HG03139 (cell line): ENCODE measurements at regions not wholly inside any gene's neighbourhood (a gene's known extent, or its start where the extent isn't known, plus 50 kb on each side); places are given as distances from the start of the nearest gene placed in this dataset.
"Not testable (repeated sequence)": the region's sequence is repeated elsewhere in the genome, so short reads cannot be mapped to it uniquely, and the experiment has no call there.

ENCODE experiments used
- ATAC-seq: cut with Tn5 transposase; IDR thresholded peaks from one replicate; pipeline ENCODE4 v1.9.1; 2021; ENCODE audit not compliant: unreplicated experiment

DNA sequence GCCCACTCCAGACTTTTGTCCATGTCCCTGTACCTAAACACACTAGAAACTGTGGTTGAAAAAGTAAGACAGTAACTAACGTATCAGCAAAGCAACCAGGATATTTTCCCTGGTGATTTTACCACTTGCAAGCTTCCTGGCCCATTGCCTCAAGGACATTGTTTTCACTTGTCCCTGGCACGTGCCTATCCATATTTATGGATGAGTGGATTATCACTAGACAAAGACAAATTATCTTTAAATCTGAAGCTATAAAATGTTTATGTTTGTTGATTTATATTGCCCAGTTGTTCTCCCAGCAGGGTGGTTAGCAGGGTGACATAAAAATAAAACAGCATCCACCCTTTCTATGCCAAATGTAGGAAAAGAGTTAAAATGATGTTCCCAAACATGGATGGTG is 93.2 kb upstream of the STEAP1 start:
- ATAC-seq, result no peak

DNA sequence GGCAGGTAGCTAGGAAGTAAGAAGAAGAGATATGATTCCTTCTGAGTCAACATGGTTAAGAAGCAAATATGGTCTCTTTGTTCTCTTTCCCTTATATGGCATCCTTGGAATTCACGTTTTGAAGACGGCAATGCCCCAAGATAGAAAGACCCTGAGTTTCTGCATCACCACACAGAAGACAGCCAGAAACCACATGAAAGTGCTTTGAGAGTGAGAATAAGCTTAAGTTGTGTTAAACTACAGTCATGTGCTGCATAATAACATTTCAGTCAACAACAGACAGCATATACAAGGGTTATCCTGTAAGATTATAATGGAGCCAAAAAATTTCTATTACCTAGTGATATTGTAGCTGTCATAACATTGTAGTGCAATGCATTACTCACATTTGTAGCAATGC is 89.9 kb upstream of the STEAP1 start:
- no peak for ATAC-seq

DNA sequence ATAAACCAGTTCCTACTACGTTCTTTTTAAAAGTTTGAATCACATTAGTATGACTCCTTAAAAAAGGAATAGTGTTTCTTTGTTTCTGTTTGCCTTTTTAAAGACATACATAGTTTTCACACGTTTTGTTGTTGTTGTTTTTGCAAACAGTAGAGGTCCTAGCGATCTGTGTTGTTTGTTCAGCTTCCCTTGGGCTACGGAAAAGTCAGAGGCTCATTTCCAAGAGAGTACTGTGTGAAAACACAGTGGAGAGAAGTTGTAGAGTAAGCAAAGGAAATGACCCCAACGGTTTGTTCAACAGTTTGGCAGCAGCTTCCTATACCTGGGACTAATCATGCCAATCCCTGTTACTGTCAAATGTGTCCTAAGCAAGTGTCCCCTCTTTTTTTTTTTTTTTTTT is 87.1 kb upstream of the STEAP1 start:
- ATAC-seq, result no peak

- not testable (repeated sequence) for ATAC-seq
These were observed 84.0 kb upstream of the STEAP1 start for GRCh38 chr7:90070238-90070637.

DNA sequence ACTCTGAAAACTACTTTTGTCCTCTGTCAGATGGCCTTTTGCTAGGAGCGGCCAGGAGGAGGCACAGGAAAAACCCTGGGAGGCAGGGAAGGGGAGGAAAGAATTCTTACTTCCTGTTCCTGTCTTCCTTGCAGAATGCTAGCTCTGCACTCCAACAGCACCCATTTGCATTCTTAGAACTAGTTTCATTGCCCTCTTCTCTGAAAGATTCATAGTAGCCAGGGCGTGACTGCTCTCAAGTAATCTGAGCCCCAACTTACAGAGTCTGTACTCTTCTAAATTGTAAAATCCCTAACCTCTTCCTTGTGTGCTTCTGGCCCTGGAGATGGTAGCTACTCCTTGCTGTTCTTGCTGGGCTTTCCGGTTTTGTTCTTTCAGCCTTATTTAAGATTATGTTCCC is 75.3 kb upstream of the STEAP1 start:
- ATAC-seq, result no peak

- no peak for ATAC-seq
These were observed 72.6 kb upstream of the STEAP1 start for GRCh38 chr7:90081621-90082020.

DNA sequence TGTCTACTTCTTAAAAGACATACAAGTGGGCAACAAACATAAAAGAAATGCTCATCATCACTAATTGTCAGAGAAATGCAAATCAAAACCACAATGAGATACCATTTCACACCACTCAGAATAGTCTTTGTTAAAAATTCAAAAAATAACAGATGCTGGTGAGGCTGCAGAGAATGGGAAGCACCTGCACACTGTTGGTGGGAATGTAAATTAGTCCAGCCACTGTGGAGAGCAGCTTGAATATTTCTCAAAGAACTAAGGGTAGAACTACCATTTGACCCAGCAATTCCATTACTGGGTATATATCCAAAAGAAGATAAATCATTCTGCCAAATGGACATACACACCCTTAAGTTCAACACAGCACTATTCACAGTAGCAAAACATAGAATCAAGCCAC is 61.8 kb upstream of the STEAP1 start:
- no peak for ATAC-seq

- ATAC-seq, result no peak
These were observed 60.2 kb upstream of the STEAP1 start for GRCh38 chr7:90094030-90094429.
